H9 (cell line): ENCODE measurements at regions not wholly inside any gene's neighbourhood (a gene's known extent, or its start where the extent isn't known, plus 50 kb on each side); places are given as distances from the start of the nearest gene placed in this dataset.

ENCODE experiments used
- DNase-seq: peaks from one replicate; pipeline ENCODE4 v3.0.0-alpha.2; 2017
- H2AFZ ChIP-seq: one replicate; pipeline ENCODE4 v1.6.1; 2013; ENCODE audit warnings: mild to moderate bottlenecking, low read length, control low read depth, moderate library complexity
- H2AK5ac ChIP-seq: 2 replicates; pipeline ENCODE4 v1.6.1; 2013; ENCODE audit warnings: low read length, control low read depth, mixed read lengths; ENCODE audit not compliant: insufficient read length
- H2BK120ac ChIP-seq: one replicate; pipeline ENCODE4 v1.6.1; 2013; ENCODE audit warnings: low read depth, mild to moderate bottlenecking, low read length, control low read depth, inconsistent platforms; ENCODE audit not compliant: poor library complexity, severe bottlenecking
- H2BK12ac ChIP-seq: 2 replicates; pipeline ENCODE4 v1.6.1; 2013; ENCODE audit warnings: low read length, control low read depth, mixed read lengths, low read depth; ENCODE audit not compliant: insufficient read length
- H2BK15ac ChIP-seq: 2 replicates; pipeline ENCODE4 v1.6.1; 2013; ENCODE audit warnings: low read depth, low read length, control low read depth
- H2BK20ac ChIP-seq: one replicate; pipeline ENCODE4 v1.6.1; 2013; ENCODE audit warnings: low read depth, mild to moderate bottlenecking, low read length, control low read depth, inconsistent platforms; ENCODE audit not compliant: poor library complexity, severe bottlenecking
- H2BK5ac ChIP-seq: 2 replicates; pipeline ENCODE4 v1.6.1; 2013; ENCODE audit warnings: low read length, control low read depth, mixed read lengths; ENCODE audit not compliant: insufficient read length
- H3K14ac ChIP-seq: 2 replicates; pipeline ENCODE4 v1.6.1; 2013; ENCODE audit warnings: low read length, control low read depth; ENCODE audit not compliant: insufficient read depth
- H3K18ac ChIP-seq: 2 replicates; pipeline ENCODE4 v1.6.1; 2013; ENCODE audit warnings: low read depth, mild to moderate bottlenecking, mixed read lengths, low read length, control low read depth; ENCODE audit not compliant: insufficient read length
- H3K23ac ChIP-seq: 2 replicates; pipeline ENCODE4 v1.6.1; 2013; ENCODE audit warnings: low read length, control low read depth, mixed read lengths, low read depth; ENCODE audit not compliant: insufficient read length
- H3K23me2 ChIP-seq: 2 replicates; pipeline ENCODE4 v1.6.1; 2013; ENCODE audit warnings: low read depth, mild to moderate bottlenecking, mixed read lengths, low read length, control low read depth; ENCODE audit not compliant: insufficient read length, poor library complexity, severe bottlenecking
- H3K27ac ChIP-seq: 2 replicates; pipeline ENCODE4 v1.5.1; 2013; ENCODE audit warnings: low read length, control low read depth, mixed read lengths, low read depth; ENCODE audit not compliant: insufficient read length
- H3K27me3 ChIP-seq: 2 replicates; pipeline ENCODE4 v1.6.1; 2013; ENCODE audit warnings: low read length, control low read depth, inconsistent platforms; ENCODE audit not compliant: insufficient read depth
- H3K4ac ChIP-seq: 2 replicates; pipeline ENCODE4 v1.6.1; 2013; ENCODE audit warnings: low read depth, mild to moderate bottlenecking, control low read depth, inconsistent platforms, low read length, moderate library complexity
- H3K4me1 ChIP-seq: 2 replicates; pipeline ENCODE4 v1.6.1; 2013; ENCODE audit warnings: low read length, control low read depth, inconsistent platforms; ENCODE audit not compliant: insufficient read depth
- H3K4me2 ChIP-seq: 2 replicates; pipeline ENCODE4 v1.6.1; 2013; ENCODE audit warnings: low read length, control low read depth, mixed read lengths; ENCODE audit not compliant: insufficient read length, insufficient read depth
- H3K56ac ChIP-seq: 2 replicates; pipeline ENCODE4 v1.6.1; 2013; ENCODE audit warnings: low read depth, mild to moderate bottlenecking, mixed read lengths, low read length, control low read depth; ENCODE audit not compliant: insufficient read length
- H3K79me1 ChIP-seq: 2 replicates; pipeline ENCODE4 v1.6.1; 2013; ENCODE audit warnings: low read depth, mild to moderate bottlenecking, moderate library complexity, low read length, control low read depth, inconsistent platforms; ENCODE audit not compliant: insufficient read depth, poor library complexity, severe bottlenecking
- H3K79me2 ChIP-seq: 2 replicates; pipeline ENCODE4 v1.6.1; 2013; ENCODE audit warnings: low read length, control low read depth, inconsistent platforms; ENCODE audit not compliant: insufficient read depth
- H3K9ac ChIP-seq: 2 replicates; pipeline ENCODE4 v1.6.1; 2013; ENCODE audit warnings: low read length, control low read depth, mixed read lengths; ENCODE audit not compliant: insufficient read length; ENCODE audit errors: extremely low read depth
- H3K9me3 ChIP-seq: one replicate; pipeline ENCODE4 v1.6.1; 2013; ENCODE audit warnings: low read depth, low read length, inconsistent platforms; ENCODE audit not compliant: control insufficient read depth
- H3T11ph ChIP-seq: one replicate; pipeline ENCODE4 v1.6.1; 2013; ENCODE audit warnings: mild to moderate bottlenecking, low read length, control low read depth, inconsistent platforms
- H4K20me1 ChIP-seq: one replicate; pipeline ENCODE4 v1.6.1; 2013; ENCODE audit not compliant: control insufficient read depth, insufficient read length, insufficient read depth
- H4K5ac ChIP-seq: 2 replicates; pipeline ENCODE4 v1.6.1; 2013; ENCODE audit warnings: low read depth, mild to moderate bottlenecking, mixed read lengths, low read length, control low read depth; ENCODE audit not compliant: insufficient read length
- H4K8ac ChIP-seq: replicated peaks from 2 replicates; pipeline ENCODE4 v1.6.1; 2013; ENCODE audit warnings: low read length, control low read depth, mixed read lengths, low read depth; ENCODE audit not compliant: insufficient read length
- H4K91ac ChIP-seq: 2 replicates; pipeline ENCODE4 v1.6.1; 2013; ENCODE audit warnings: low read depth, mild to moderate bottlenecking, moderate library complexity, mixed read lengths, low read length, control low read depth; ENCODE audit not compliant: insufficient read length
- H3K27ac Mint-ChIP-seq, 3 experiments: 2 replicates in 2 of 3; 3 replicates in 1 of 3; pipeline ENCODE4 v1.8.0; 2020 to 2021; ENCODE audit warnings: mixed read lengths in 3 of 3, mild to moderate bottlenecking in 1 of 3, moderate library complexity in 1 of 3
- H3K27me3 Mint-ChIP-seq: 2 replicates; pipeline ENCODE4 v1.8.0; 2021; ENCODE audit warnings: low read depth, mild to moderate bottlenecking, moderate library complexity, mixed read lengths
- H3K36me3 Mint-ChIP-seq, 3 experiments: 2 replicates in 2 of 3; 3 replicates in 1 of 3; pipeline ENCODE4 v1.8.0; 2020 to 2021; ENCODE audit warnings: low read depth in 3 of 3, mixed read lengths in 3 of 3; ENCODE audit not compliant: insufficient read depth in 1 of 3
- H3K4me1 Mint-ChIP-seq, 2 experiments: 2 replicates each; pipeline ENCODE4 v1.8.0; 2020; ENCODE audit warnings: mixed read lengths in 2 of 2
- H3K4me3 Mint-ChIP-seq, 2 experiments: 2 replicates in 1 of 2; 3 replicates in 1 of 2; pipeline ENCODE4 v1.8.0; 2020 to 2021; ENCODE audit warnings: mild to moderate bottlenecking in 2 of 2, mixed read lengths in 2 of 2, moderate library complexity in 1 of 2
- H3K9me3 Mint-ChIP-seq, 2 experiments: 2 replicates in 1 of 2; 3 replicates in 1 of 2; pipeline ENCODE4 v1.8.0; 2020; ENCODE audit warnings: mild to moderate bottlenecking in 2 of 2, mixed read lengths in 2 of 2, moderate library complexity in 1 of 2
- WGBS: extraction: QIAGEN DNeasy Blood & Tissue Kit; methylation state at CpG from one replicate; pipeline ENCODE4 v1.1.7; 2013; ENCODE audit warnings: missing lambda C conversion rate, low lambda C conversion rate, mixed read lengths; ENCODE audit not compliant: insufficient read length; ENCODE audit errors: extremely low coverage; 5-methylcytosine and 5-hydroxymethylcytosine counted together
- TF ChIP-seq, protein P1 (sequence below): fragments of 200-600 bp; sonication (generic); conservative IDR thresholded peaks from 3 replicates; pipeline ENCODE4 v1.8.0; 2021; ENCODE audit warnings: antibody characterized with exemption, mild to moderate bottlenecking

DNA sequence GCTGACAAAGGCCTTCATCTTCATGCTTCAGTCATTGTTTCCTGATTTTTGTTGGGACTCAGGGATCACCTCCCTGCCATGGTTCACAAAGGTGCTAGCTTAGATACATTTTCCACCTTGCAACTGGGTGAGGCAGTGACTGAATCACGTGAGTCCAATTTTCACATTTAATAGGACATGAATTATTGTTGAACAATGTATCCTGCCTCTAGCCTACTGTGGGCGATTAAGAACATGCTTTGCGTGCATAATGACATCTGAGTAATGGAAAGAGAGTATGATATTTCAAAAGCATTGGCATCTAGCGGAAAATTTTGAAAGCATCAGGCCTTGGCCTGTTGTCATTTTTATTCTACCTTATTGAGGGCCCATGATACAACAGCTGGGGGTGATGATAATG, 199.2 kb upstream of the JAG1 start:
- no peak overlapping the region for H2AFZ ChIP-seq
- TF ChIP-seq, protein P1, sequence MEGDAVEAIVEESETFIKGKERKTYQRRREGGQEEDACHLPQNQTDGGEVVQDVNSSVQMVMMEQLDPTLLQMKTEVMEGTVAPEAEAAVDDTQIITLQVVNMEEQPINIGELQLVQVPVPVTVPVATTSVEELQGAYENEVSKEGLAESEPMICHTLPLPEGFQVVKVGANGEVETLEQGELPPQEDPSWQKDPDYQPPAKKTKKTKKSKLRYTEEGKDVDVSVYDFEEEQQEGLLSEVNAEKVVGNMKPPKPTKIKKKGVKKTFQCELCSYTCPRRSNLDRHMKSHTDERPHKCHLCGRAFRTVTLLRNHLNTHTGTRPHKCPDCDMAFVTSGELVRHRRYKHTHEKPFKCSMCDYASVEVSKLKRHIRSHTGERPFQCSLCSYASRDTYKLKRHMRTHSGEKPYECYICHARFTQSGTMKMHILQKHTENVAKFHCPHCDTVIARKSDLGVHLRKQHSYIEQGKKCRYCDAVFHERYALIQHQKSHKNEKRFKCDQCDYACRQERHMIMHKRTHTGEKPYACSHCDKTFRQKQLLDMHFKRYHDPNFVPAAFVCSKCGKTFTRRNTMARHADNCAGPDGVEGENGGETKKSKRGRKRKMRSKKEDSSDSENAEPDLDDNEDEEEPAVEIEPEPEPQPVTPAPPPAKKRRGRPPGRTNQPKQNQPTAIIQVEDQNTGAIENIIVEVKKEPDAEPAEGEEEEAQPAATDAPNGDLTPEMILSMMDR, result no peak
- H4K91ac ChIP-seq, result no peak overlapping the region
- WGBS, result no CpG with 5 or more reads among the region's 4 CpGs
- H3K56ac ChIP-seq, result no peak overlapping the region
- H4K5ac ChIP-seq, result no peak overlapping the region
- H2BK12ac ChIP-seq, result no peak overlapping the region
- no peak overlapping the region for H4K8ac ChIP-seq
- no peak overlapping the region for H2BK5ac ChIP-seq
- H2BK15ac ChIP-seq, result no peak overlapping the region
- no peak overlapping the region for H3K4me3 Mint-ChIP-seq
- H4K20me1 ChIP-seq, result no peaks in the 10 kb centered on the region
- no peaks in the 10 kb centered on the region for H3K4me1 ChIP-seq
- no peak overlapping the region for H3K4me2 ChIP-seq
- no peaks in the 10 kb centered on the region for H3K27me3 ChIP-seq
- no peak overlapping the region for H2AK5ac ChIP-seq
- no peak for DNase-seq
- H3K4ac ChIP-seq, result no peak overlapping the region
- no peaks in the 10 kb centered on the region for H3K9me3 ChIP-seq
- H3K27ac ChIP-seq, result no peak overlapping the region
- H3T11ph ChIP-seq, result no peak overlapping the region
- H3K27me3 Mint-ChIP-seq, result no peaks in the 10 kb centered on the region
- H3K23me2 ChIP-seq, result no peaks in the 10 kb centered on the region
- H2BK120ac ChIP-seq, result no peak overlapping the region
- no peak overlapping the region for H3K14ac ChIP-seq
- H3K27ac Mint-ChIP-seq, result no peak overlapping the region
- H2BK20ac ChIP-seq, result no peak overlapping the region
- H3K9me3 Mint-ChIP-seq, result peaks cover 0 to 3% of the 10 kb centered on the region in 2 experiments; a peak in 2 of 5 replicates
- no peak overlapping the region for H3K9ac ChIP-seq
- H3K18ac ChIP-seq, result no peak overlapping the region
- H3K79me1 ChIP-seq, result no peaks in the 10 kb centered on the region
- no peaks in the 10 kb centered on the region for H3K79me2 ChIP-seq
- no peaks in the 10 kb centered on the region for H3K36me3 Mint-ChIP-seq
- H3K4me1 Mint-ChIP-seq, result no peaks in the 10 kb centered on the region
- H3K23ac ChIP-seq, result no peak overlapping the region
